HG03460 (cell line): ENCODE measurements at regions not wholly inside any gene's neighbourhood (a gene's known extent, or its start where the extent isn't known, plus 50 kb on each side); places are given as distances from the start of the nearest gene placed in this dataset.
"Not testable (repeated sequence)": the region's sequence is repeated elsewhere in the genome, so short reads cannot be mapped to it uniquely, and the experiment has no call there.

Experiments
- ATAC-seq: cut with Tn5 transposase; IDR thresholded peaks from one replicate; pipeline ENCODE4 v1.9.1; 2021; ENCODE audit not compliant: unreplicated experiment

GRCh38 chr2:182477774-182478173 lies 50.9 kb upstream of the PDE1A start:
- no peak for ATAC-seq

DNA sequence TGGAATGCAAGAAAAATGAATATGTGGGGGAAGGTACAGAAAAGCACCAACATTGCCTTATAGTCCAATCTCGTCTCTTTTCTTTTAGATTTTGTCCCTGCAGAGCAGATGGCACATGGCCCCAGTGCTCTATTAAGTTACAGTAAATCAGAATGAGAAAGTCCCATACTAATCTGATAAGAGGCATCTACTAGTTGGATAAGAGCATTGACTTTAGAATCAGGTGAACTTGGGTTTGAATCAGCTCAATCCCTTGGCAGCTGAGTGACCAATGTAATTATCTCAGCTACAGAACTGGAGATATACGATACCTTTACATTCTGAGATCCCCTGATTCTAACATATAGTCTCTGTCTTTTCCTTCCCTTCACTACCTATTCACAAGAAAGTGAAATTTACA lies 54.8 kb upstream of the PDE1A start:
- no peak for ATAC-seq

- ATAC-seq, result no peak
Measured at GRCh38 chr2:182482511-182482910, 55.7 kb upstream of the PDE1A start.

DNA sequence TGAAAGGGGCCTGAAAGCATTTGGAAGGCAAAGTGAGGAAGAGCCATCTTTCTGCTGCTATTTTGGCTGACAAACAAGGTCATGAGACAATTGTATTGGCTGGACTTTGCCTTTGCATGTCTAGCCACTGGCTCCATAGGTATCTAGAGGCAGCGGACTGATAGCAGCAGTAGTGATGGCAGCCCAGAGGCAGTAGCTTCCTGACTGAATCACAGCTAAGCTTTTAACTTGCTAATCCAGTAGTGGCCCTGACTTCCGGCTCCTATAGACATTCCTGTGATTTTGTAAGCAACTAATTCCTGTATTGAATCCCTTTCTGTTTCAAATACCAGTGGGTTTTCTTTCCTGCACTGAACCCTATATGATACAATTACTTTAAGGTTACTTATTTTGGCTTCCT lies 69.8 kb upstream of the PDE1A start:
- ATAC-seq, result no peak

GRCh38 chr2:182499706-182500470 lies 73.1 kb upstream of the PDE1A start:
- ATAC-seq, result no peak

DNA sequence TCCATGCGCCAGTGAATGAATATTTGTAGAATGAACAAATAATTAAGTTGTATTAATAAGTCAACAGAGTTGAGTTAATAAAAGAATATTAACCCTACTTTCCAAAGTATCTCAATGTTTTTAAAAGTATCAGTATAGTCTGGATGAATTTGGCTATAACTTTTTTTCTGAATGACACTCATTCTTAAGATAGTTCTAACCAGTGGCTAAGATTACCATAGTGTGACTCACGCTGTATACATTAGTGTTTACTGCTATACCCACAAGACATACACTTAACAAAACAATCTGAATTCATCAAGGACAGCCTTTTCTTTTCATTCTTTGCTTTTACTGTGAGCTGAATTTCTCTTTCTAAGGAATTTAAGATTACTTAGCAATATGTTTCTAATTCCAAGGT lies 77.0 kb upstream of the PDE1A start:
- no peak for ATAC-seq

GRCh38 chr2:182504903-182505302 lies 78.1 kb upstream of the PDE1A start:
- ATAC-seq, result no peak

GRCh38 chr2:182506606-182507005 lies 79.8 kb upstream of the PDE1A start:
- ATAC-seq, result no peak

- not testable (repeated sequence) for ATAC-seq
Measured at GRCh38 chr2:182508583-182508982, 81.7 kb upstream of the PDE1A start.

- ATAC-seq, result no peak
Measured at GRCh38 chr2:182509216-182509615, 82.4 kb upstream of the PDE1A start.

DNA sequence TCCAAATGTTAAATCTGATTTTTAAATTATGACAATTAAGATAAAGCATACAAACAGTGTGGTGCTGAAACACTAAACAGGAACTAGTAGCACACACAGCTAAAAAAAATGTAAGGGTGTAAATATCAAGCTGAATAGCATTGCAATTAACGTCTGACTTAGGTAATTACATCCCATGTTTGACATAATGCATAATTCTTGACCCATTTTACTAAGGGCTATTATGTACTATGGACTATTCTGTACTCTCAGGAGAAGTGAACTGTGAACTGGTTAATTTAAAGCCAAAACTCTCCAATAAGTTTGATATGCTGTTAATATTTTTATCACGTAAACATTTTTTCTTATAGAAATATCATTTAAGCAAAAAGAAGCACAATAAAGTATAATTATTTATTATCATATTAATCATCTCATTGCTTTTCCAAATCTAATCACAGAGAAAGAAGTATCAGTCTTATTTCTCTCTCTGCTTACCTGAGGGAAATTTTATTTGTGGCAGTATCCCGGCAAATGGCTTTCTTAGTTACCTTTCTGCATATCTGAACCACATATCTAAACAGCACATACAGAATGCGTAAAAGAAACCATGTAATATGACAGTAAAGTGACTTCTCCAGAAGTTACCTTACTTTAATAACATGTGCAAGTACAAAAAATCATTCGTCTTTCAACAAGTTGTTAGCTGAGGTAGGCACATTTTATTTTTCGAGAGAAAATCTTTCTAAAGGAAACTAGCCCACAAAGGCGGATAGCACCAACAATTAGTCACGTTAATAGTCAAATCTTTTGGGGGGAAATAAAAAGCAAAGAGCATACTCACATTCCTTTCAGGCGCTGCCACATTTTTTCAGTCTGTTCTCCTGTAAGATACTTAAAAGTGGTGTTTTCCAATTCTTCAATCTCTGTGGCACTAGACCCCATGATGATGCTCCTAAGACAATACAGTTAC lies 94.9 kb upstream of the PDE1A start:
- ATAC-seq, result no peak

DNA sequence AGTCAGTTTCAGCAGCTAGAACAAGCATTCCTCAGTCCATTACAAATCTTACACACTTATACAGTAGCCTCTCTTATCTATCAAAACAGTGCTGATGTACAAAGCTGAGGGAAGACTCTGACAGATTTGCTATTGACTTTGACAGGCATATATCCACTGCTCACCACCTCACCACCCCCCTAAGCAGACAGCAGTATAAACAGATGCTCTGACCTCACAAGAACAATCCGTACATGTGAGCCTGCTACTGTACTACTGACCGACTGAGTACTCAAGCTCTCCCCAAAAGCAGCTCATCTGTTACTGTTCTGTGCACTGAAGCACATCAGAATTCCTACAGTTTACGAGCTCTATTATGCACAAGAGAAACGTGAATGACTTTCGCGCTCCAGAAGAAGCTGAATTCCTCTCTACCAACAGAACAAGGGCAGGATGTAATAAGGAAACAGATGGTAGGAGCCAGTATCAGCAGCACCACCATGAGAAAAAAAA lies 95.6 kb upstream of the PDE1A start:
- ATAC-seq, result no peak

- ATAC-seq, result no peak
Measured at GRCh38 chr2:182522972-182523473, 96.2 kb upstream of the PDE1A start.

DNA sequence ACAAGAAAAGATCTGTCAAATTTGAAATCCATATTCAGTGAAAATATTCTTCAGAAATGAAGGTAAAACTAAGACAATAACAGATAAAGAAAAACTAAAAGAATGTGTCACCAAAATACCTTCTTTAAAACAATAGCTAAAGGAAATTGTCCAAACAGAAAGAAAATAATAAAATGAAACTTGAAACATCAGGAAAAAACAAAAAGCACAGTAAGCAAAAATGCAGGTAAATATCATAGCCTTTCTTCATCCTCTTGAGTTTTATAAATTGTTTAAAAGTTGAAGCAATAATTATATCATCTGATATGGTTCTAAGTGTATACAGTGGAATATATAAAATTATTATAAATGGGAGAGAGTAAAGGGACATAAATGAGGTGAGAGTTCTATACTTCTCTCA lies 103.8 kb upstream of the PDE1A start:
- no peak for ATAC-seq

DNA sequence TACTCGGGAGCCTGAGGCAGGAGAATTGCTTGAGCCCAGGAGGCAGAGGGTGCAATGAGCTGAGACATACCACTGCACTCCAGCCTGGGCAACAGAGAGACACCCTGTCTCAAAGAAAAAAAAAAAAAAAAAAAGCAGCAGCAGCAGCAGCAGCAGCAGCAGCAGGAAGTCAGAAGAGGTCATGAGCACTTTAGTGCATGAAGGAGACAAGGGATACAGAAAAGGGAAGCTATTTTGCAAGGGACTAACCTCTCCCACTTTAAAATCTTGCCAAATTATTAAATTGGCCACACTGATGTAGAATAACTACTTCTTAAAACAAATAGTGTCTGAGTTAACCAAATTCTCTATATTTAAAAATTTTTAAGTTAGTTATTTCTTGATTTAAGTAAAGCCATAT lies 113.4 kb upstream of the PDE1A start:
- ATAC-seq, result no peak

GRCh38 chr2:182541268-182541667 lies 114.4 kb upstream of the PDE1A start:
- peak; percentile 87 for ATAC-seq

GRCh38 chr2:182542501-182543258 lies 115.8 kb upstream of the PDE1A start:
- ATAC-seq, result no peak

DNA sequence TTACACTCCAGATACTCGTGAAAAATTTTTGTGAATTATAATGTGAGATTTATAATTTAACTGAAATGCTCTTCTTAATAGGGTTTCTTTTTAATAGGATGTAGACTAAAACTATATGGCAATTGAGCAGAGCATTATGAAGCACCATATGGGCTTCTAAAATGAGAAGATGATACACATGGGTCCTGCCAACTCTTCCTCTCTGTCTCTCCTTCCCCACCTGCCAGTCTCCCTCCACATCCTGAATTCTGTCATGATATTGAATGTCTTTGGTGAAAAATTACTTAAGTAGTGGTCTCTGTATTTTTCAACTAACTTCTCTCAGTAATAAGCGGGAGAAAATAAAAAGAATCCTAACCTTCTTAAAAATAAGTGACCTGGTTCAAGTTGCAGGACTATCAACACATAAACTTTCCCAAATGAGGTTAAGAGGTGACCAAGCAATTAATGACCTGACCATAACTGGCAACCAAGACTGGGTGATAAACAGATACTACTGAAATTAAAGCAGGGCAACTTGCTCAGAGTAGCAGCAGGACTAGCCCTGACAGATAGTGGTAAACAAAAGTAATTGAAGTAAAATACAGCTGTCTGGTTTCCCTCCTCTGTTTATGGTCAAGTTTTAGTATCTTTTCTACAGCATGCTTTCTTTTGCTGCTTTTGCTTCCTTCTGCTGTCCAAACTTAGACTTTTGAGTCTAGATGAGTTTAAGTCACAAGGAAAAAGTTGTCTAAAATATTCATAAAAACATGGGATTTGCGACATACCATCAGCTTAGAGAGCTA lies 117.1 kb upstream of the PDE1A start:
- no peak for ATAC-seq

- ATAC-seq, result peak; percentile 46
Measured at GRCh38 chr2:182545420-182546167, 118.8 kb upstream of the PDE1A start.
